ENCODE measurements at regions not wholly inside any gene's neighbourhood (a gene's known extent, or its start where the extent isn't known, plus 50 kb on each side); places are given as distances from the start of the nearest gene placed in this dataset.

GRCh38 chr6:101150226-101150625 lies 243.3 kb upstream of the GRIK2 start:
- no peak for TF ChIP-seq CTCF (IDR thresholded peaks at IDR 0.05; ENCODE audit: low read depth, low read length, poor library complexity, severe bottlenecking)
- TF ChIP-seq EZH2phosphoT487 (IDR thresholded peaks at IDR 0.05; ENCODE audit: borderline replicate concordance, low read length) = no peak
